NCI-H510A treated with DMSO at 0.1 percent for 48 hours (cell line): ENCODE measurements at regions not wholly inside any gene's neighbourhood (a gene's known extent, or its start where the extent isn't known, plus 50 kb on each side); places are given as distances from the start of the nearest gene placed in this dataset.

Experiments
- DNase-seq: peaks from one replicate; lab custom pipeline; 2025; lab: John Stamatoyannopoulos, UW

DNA sequence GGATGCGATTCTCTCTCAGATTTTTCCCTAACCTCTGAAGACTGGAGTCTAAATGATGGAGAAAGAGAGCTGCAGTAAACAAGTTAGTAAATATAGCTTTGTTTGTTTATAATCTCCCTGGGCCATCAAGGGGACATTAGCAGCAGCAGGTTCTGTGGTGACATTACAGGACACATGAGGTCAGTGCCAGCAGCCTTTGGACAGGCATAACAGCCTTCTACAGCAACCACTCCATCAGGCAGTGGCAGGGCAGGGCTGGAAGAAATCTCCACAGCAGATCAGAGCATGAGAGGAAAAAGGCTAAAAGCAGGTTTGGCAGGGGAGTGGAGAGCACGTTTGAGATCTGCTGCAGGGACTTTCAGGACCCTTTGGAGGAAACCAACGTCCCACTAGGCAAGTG lies 127.6 kb upstream of the ACP3 start:
- DNase-seq: no peak

DNA sequence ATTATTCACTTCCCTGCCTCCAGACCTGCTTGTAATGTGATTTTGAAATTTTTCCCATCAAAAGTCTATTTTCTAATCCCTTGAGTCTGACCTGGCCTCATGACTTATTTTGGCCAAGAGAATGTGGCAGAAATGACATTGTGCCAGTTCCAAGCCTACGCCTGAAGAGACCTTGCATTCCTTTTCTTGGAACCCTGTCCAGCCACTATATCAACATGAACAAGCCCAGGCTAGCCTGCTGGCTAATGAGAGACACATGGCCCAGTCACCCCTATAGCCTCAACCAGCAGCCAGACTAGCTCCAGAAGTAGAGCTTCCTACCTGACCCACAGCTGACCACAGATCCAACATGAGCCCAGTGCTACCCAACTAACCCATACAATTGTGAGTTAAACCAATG lies 121.1 kb upstream of the ACP3 start:
- DNase-seq: no peak

DNA sequence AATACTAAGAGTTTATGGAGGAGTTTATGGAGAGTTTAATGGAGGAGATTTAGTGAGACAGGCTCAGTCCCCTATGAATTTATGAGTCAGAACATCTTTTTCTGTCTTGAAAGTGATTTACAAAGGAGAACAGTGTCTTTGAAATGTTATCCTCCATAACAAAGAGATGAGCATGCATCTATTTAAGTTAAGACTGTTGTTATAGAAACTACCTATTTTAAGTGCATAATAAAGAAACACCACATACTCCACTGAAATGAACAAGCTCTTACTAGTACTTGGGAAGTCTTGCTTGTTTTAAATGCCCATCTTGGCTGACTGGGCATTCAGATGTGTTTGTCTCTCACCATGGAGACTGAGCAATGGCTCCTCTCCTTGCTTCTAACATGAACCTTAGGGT lies 118.7 kb upstream of the ACP3 start:
- DNase-seq: no peak

DNA sequence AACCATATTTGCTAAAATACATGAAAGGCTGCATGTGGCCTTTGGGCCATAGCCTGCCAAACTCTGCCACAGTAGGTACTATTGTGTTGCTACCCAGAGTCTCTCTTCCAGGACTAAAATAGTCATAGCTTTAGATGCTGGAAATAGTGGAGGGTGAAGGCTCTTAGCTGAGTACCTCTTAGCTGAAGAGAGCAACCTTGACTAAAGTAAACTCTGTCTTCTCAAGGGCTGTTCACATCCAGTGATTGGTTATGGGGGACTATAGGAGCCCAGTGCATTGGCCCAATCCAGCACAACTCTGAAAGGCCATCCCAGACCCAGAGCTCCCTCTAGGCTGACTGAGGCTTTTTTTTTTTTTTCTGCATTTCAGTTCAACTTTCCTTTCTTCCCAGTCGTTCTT lies 117.8 kb upstream of the ACP3 start:
- no peak for DNase-seq

DNA sequence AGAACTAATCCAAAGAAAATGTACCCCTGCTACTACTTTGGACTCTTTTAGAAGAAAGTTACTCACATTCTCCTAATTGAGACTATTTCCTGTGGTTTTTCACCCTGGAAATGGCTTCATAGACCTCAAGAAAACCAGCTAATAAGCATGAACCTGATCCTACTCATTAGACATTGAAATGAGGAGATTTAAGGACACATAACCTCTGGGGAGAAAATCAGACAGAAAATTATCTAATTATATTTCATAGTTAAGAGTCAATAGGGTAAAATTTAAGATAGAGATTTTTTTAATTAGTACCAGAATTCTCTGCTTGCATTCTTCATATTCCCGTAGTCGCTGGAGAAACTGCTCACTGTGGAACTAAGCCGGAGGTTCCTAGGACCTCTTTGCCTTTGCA lies 114.6 kb upstream of the ACP3 start:
- no peak for DNase-seq

DNA sequence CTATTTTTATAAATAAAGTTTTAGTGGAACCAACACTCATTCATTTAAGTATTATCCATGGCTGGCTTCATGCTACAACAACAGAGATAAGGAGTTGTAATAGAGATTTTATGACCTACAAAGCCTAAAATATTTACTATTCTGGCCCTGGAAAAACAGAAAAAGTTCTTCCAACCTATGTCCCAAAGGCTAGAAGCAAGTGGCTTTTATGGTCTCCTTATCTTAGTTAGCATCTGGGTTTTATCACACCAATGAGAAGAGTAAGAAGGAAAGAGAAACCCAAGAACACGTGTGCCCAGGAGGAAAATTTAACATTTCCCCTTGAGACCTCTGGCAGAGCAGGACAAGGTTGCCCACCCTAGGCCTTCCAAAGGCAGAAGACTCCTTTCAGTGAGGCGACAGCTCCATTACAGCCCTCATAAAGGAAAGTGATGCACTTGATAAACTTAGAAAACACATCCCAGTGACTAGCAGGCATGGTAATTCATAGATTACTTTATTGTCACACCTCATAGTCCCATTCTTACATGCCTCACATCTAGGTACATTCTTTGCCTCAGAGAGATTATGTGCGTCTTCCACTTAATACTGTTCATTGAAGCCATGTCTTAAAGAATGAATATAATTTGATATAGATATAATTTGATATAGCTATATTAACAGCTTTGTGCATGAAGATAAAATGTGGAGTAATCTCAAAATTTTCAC lies 113.2 kb upstream of the ACP3 start:
- DNase-seq: no peak

DNA sequence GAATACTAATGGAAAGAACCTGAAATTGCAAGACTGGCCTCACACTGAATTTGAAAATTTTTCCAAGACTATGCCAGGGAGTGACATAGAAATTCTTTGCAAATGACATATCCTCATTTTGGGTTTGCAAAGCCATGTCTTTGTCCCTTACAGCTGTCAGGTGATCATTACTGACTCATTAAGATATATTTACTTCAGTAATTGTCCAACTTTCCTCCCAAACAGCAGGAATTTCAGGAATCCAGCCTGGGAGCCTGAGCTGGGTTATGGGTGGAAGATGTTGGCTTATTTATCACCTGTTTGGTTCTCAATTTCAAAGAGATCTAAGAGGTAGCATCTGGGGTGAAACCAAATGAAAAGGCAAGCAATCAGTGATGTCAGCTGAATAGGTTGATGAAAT lies 111.6 kb upstream of the ACP3 start:
- no peak for DNase-seq

DNA sequence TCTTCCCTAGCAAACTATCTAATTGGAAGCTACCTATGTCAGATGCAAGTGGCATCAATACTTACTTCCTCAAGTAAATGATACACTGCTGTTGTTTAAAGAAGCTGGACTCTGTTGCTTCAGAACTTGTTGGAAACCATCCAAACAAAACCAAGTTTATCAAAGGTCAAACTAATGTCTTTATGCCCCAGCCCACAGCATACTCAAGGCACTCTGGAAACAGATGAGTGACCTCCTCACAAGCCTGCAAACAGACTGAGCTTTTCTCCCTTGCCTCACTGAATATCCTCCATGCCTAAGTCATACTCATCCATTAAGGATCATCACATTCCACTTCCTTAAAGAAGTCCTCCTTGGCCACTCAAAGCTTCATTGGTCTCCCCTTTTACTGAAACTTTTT lies 107.4 kb upstream of the ACP3 start:
- DNase-seq: no peak

DNA sequence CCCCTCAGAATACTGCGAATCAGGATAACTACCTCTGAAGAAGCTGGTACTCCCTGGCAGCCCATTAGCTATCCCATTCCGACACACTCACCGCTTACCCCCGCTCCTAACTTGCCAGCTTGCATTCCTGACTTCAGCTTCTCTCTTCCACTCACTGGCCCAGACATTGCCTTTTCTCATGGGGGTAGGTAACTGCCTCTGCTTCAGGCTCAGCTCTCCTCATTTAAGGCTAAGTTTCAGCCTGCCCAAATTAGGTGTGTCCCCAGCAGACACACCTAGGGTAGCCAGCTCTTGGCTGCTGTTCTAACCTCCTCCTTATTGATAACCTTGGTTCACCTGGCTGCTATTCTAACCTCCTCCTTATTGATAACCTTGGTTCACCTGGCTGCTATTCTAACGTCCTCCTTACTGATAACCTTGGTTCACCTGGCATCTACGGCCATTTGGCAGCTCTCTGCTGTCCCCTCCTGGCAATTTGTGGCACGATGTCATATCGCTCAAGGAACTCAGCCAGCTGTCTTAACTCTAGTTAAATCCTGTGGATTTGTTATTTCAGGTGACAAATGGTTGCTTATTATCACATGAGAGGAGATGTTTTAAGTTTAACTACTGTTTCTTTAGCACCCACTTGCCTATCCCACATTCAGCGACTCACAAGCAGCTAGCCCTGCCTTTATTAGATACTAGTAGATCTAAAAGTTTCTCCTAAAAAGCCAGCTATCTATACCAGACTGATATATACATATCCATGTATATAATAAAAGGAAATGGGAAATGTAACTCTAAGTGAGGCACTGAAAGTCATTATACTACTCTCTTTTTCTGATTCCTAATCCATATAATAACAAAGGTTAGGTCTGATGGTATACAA lies 106.5 kb upstream of the ACP3 start:
- peak; percentile 35 for DNase-seq

DNA sequence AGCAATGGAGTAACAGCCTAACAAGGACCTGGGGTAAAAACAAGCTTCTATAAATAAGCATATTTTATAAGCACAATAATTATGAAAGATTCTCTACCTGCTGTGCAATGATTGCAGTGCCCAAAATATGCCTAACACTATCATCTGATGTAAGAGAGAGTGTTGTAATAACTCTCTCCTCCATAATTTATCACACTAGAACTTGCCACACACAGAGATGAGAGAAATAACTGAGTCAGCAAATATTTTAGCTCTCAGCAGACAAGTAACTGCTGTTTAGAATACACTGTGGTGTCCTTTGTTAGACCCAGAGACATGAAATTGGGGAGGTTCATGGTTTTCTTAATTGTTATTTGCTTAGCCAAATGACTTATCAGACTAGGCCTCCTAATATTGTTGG lies 105.3 kb upstream of the ACP3 start:
- no peak for DNase-seq

DNA sequence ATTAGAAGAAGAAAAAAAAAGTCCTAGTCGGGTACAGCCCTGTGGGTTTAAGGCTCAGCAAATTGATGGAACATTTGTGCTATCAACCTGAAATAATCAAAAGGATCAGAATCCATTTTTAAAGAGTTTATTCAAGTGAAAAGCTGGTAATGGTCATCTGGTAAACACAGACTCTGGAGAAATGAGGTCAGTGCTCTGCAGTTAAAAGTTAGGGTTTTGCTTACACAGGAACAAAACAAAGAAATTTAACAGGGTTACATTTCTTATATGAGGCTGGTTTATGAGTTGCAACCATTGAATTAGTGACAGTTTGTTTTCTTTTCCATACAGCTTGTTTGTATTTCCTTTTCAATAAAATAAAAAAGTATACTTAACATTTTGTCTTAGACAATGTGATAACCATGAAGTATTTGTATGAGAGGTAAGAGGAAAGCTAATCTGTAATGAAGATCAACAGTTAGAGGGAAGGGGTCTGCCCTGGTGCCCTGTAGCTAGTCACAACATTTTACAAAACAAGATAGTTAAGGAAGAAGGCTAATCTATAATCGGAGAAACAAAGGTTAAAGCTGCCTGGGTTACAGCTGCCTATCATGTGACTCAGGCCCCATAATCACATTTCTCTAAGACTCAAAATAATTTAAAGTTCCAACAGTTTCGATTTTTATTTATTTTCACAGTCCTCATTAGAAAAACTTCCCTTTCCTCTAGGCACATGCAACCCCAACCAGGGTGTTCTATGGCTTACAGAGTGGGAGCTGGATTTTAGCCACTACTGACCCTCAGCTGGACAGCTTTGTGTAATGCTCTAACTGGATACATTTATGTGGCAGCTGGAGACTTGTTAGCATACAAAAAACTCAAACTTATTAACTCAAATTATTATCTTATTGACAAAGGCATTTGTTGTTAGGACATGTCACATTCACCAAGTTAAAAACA lies 98.1 kb upstream of the ACP3 start:
- no peak for DNase-seq

DNA sequence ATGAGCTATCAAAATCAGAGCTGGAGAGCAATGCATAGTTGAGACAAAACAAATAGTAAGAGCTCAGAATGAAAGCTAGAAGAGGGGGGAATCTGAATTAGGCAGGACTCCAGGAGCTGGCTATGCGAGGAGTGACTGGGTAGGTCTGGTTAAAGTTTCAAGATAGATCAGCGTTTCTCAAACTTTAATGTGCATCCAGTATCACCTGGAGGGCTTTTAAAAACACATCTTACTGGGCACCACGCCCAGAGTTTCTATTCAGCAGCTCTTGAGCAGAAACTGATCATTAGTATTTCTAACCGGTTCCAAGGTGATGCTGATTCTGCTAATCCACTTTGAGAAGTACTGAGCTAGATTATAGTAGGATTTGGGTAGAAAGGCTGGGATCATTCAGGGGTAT lies 96.2 kb upstream of the ACP3 start:
- DNase-seq: no peak

DNA sequence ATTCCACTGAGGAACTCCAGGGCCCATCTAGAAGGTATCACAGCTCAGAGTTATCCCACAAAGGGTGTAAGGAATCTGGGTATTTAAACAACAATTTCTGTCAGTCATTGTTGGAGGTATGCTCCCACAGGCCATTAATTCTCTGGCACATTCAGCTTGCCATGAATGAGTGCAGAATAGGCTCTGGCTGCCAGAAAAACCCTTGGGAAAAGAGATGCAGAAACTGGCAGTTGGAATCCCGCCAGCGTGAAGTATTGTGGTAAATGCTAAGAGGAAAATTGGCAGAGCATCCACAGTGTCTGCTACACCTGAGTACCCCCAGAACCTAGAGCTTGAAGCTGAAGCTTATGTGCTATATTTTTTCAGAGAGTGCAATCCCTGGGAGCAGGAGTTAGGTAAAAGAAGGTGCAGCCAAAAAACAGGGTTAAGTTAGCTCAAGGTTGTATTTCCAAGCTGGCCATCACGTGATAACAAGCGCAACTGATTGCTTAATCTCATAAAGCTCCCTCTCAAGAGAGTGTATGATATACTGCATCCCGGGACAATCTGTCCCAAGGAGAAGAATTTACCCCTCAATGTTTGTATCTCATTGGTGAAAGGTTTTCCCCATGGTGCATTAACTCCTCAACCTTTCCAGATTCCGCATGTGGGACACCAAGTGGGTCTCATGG lies 94.2 kb upstream of the ACP3 start:
- no peak for DNase-seq

DNA sequence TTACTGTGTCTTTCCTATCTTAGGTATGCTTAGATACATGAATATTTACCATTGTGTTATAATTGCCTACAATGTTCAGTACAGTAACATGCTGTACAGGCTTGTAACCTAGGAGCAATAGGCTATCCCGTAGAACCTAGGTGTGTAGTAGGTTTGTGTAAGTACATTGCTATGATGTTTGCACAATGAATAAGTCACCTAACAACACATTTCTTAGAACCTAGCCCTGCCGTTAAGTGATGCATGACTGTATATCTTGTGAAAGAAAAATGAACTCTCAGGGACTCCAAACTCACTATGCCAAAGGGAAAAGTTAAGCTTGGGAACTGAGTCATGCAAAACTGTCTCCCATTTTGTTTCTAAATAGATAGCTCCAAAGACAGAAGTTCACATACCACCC lies 91.5 kb upstream of the ACP3 start:
- no peak for DNase-seq

DNA sequence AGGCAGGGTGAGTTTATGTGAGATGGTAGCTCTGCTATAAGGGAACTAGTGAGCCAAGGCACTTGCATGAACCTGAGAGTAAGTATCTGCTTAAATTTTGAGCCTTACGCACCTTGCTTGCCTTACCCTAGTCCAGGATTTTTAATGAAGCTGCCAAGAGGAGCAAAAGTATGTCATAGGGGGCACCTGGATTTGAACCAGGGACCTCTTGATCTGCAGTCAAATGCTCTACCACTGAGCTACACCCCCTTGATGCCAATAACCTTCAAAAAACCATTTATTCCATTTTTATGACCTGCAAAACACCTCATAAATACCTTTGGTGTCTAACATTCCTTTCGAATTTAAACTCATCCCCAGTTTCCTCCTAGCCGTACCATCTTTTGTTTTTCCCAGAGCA lies 88.3 kb upstream of the ACP3 start:
- no peak for DNase-seq

DNA sequence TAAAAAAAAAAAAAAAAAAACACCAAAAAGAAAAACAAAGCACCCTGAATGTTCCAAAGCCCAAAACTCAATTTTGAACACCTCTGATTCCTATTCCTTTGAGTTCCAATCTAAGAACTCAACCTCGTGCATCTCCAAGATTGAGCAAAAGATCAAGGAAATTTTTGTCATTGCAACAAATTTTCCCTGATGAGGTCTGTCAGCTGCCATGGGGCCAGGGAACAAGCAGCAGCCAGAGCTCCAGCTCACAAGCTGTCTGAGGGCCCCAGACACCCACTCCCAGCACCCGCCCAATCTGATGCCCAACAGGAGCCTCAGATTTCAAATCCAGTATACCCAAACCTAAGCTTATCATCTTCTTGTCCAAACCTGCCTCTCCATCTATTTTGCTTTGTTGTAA lies 87.6 kb upstream of the ACP3 start:
- no peak for DNase-seq

DNA sequence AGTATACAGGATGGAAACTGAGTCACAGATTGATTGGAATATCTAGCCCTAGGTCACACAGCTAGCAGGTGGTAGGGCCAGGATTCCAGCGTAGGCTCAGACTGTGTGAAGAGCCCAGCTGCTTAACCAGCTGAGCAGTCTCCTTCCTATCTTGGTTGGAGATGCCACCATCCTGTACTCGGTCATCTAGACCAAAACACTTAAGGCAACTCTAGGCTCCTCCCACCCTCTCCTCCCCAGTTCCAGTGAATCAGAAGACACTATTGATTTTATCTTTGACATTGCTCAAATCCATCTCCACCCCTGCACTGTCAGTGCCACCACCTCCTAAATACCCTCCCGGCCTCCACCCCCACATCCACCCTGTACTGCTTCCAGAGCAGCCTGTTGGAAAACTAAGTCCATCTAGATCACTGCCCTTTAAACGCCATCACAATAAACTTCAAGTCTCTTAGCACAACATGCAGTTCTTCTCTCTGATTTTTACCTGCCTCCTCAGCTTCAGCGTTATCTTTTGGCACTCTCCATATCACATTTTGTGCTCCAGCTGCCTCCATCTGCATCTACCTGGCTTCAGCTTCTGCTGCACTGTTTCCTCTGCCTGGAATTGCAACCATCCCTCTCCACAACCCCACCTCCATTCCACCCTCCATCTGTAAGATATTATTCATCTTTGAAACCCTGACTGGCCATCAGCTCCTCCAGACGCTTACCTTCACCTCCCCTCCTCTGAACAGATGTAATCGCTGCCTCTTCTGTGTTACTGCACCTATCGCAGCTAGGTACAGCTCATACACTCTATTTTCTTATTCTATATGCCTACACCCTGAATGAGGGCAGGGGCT lies 86.8 kb upstream of the ACP3 start:
- DNase-seq: no peak

DNA sequence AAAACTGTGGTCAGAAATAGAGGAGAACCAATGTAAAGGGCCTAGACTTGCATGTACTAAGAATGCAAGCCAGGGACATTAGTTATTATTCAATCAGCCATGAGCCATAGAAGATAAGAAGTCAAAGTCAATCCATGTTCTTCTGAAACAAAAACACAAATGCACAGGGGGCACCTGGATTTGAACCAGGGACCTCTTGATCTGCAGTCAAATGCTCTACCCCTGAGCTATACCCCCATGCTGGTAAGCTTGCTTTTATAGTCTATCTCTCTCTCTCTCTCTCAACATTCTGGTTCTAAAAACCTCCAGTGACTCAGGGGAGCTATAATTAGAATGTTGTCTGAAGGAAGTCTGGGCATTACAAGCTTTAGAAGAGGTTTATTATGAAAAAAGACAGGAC lies 85.6 kb upstream of the ACP3 start:
- peak; percentile 42 for DNase-seq

DNA sequence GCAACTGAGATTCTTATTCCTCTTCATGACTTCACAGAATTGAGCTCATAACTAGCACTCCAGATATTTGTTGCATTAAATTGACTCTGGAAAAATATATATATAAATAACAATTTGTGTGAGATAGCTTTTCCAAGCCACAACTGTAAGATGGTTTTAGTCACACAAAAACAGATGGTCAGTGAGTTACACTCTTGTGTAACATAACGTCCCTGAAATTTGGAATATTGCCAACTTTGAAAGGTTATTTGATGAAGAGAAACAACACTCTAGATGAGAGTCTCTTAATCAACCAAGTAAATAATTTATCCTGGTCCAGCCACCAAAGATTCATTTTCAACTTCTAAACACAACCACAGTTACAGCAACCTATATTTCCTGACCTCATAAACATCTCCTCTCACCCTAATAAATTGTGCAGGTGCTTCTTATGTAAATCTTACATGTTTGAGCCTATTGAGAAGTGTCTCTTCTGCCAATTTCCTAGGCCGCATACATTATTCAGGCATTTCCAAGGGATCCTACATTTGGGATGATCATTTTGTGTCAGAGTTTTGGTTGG lies 84.9 kb upstream of the ACP3 start:
- DNase-seq: peak; percentile 67

DNA sequence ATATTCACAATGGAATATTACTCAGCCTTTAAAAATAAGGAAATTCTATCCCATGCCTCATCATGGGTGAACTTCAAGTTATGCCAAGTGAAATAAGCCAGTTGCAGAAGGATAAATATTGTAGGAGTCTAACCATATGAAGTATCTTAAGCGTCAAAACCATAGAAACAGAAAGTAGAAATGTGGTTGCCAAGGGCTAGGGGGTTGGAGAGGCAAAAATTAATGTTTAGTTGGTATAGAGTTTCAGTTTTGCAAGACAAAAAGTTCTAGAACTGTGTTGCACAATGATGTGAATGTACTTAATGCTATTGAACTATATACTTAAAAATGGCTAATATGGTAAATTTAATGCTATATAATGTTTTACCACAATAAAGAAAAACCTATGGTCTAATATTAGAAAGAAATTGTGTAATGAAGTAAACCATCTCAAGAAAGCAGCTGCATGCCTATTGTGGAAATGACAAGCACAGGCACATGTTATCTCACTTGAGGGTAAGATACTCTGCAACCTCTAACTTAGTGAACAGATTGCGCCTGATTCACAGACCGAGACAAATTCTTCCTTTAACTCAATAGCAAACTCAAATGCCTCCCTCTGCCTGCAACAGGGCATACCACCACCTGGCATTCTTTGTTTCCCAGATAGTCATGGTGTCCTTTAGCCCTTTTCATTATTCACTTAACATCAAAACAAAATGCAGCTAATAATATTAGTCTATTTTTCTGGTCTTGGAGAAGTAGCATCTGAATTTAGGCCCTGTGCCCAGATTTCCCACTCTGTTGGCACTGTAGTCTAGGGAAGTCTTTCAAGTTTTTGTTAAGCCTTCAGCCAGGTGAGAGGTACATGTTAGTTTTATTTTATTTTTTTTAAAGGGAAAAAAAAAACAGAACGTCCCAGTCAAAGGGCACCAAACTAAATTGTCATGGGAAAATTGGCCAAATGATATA lies 80.2 kb upstream of the ACP3 start:
- no peak for DNase-seq
